Sigmoid colon (tissue), 6 donors: ENCODE measurements at regions not wholly inside any gene's neighbourhood (a gene's known extent, or its start where the extent isn't known, plus 50 kb on each side); places are given as distances from the start of the nearest gene placed in this dataset.

ENCODE experiments used
- DNase-seq: peaks from one replicate; pipeline ENCODE4 v3.0.0-alpha.2; 2019
- H3K27ac ChIP-seq, 4 donors: fragments of 200-600 bp; sonication (generic); one replicate each; pipeline ENCODE4 v1.5.1; 2016 to 2019; ENCODE audit warnings: mild to moderate bottlenecking in 1 of 4
- H3K27me3 ChIP-seq, 3 donors: fragments of 200-600 bp; sonication (generic); one replicate each; pipeline ENCODE4 v1.5.1; 2019; ENCODE audit warnings: mild to moderate bottlenecking in 1 of 3
- H3K36me3 ChIP-seq, 4 donors: fragments of 200-600 bp; sonication (generic); one replicate each; pipeline ENCODE4 v1.5.1; 2016 to 2019
- H3K4me1 ChIP-seq, 4 donors: fragments of 200-600 bp; sonication (generic); one replicate each; pipeline ENCODE4 v1.5.1; 2017 to 2019
- H3K4me3 ChIP-seq, 4 donors: fragments of 200-600 bp; sonication (generic); one replicate each; pipeline ENCODE4 v1.5.1; 2017 to 2019; ENCODE audit warnings: mild to moderate bottlenecking in 2 of 4, moderate library complexity in 1 of 4
- H3K9me3 ChIP-seq, 4 donors: fragments of 200-600 bp in 3 of 4; sonication (generic) in 3 of 4; one replicate each; pipeline versions ENCODE4 v1.5.1 to v1.6.1; 2013 to 2019
- EP300 ChIP-seq, 4 donors: sonication (generic); formaldehyde crosslinking; IDR thresholded peaks; one replicate each; pipeline ENCODE4 v1.6.1; 2017; ENCODE audit warnings: antibody characterized with exemption in 4 of 4
- POLR2A ChIP-seq, 2 donors: fragments of 450-650 bp; IDR thresholded peaks; one replicate each; pipeline ENCODE4 v1.6.1; 2016; ENCODE audit warnings: antibody characterized with exemption in 2 of 2, mild to moderate bottlenecking in 2 of 2, moderate library complexity in 2 of 2
- POLR2AphosphoS5 ChIP-seq, 4 donors: sonication (generic); formaldehyde crosslinking; IDR thresholded peaks; one replicate each; pipeline ENCODE4 v1.6.1; 2017; ENCODE audit warnings: antibody characterized with exemption in 4 of 4
- WGBS, 2 donors: extraction: QIAGEN DNeasy Blood & Tissue Kit; methylation state at CpG; one replicate each; pipeline ENCODE4 v1.1.7; 2013; 5-methylcytosine and 5-hydroxymethylcytosine counted together
- intact Hi-C: fragments of 100-400 bp; cut with DNase I; formaldehyde crosslinking; loops from one replicate; pipeline ENCODE4 v1.15.1; 2023
- TF ChIP-seq, protein P1 (sequence below), 4 experiments: fragments of 450-650 bp in 3 of 4; fragments of 200-600 bp in 1 of 4; IDR thresholded peaks; one replicate each; pipeline ENCODE4 v1.5.1; 2016 to 2019; ENCODE audit warnings: antibody characterized with exemption in 4 of 4, mild to moderate bottlenecking in 3 of 4, moderate library complexity in 2 of 4
- donor health status: healthy with polysubstance abuse.
- donor health status: healthy.

DNA sequence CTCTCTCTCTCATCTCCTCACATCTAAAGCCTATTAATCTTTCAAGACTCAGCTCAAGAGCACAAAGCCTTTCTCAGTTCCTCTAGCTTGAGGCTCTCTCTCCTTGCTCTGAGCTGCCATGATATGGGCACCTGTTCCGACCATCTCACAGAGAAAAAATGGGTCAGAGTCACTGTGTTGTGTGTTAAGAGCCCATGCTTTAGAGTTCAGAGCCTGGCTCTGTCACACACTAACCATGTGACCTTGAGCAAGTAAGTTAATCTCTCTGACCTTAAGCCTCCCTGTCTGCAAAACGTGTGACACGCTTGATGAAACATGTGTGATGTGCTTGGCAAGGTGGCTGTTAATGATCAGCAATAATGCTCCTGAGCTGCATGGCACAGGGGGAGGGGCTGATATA lies 245.2 kb downstream of the DLEU7 start:
- no peaks in the 10 kb centered on the region for H3K9me3 ChIP-seq
- no peak overlapping the region for H3K4me3 ChIP-seq
- H3K27me3 ChIP-seq = peaks cover 0 to 6% (median 5%) of the 10 kb centered on the region in 3 donors
- 55 to 70% methylated on average over 3 of the region's 3 CpGs for WGBS, 2 donors
- H3K27ac ChIP-seq = no peak overlapping the region
- H3K36me3 ChIP-seq = no peaks in the 10 kb centered on the region
- intact Hi-C loops = no loop called here
- TF ChIP-seq, protein P1, sequence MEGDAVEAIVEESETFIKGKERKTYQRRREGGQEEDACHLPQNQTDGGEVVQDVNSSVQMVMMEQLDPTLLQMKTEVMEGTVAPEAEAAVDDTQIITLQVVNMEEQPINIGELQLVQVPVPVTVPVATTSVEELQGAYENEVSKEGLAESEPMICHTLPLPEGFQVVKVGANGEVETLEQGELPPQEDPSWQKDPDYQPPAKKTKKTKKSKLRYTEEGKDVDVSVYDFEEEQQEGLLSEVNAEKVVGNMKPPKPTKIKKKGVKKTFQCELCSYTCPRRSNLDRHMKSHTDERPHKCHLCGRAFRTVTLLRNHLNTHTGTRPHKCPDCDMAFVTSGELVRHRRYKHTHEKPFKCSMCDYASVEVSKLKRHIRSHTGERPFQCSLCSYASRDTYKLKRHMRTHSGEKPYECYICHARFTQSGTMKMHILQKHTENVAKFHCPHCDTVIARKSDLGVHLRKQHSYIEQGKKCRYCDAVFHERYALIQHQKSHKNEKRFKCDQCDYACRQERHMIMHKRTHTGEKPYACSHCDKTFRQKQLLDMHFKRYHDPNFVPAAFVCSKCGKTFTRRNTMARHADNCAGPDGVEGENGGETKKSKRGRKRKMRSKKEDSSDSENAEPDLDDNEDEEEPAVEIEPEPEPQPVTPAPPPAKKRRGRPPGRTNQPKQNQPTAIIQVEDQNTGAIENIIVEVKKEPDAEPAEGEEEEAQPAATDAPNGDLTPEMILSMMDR (IDR thresholded peaks at IDR 0.05) = no peak
- no peak for TF ChIP-seq POLR2A (IDR thresholded peaks at IDR 0.05)
- no peak for TF ChIP-seq POLR2AphosphoS5 (IDR thresholded peaks at IDR 0.05)
- TF ChIP-seq EP300 (IDR thresholded peaks at IDR 0.05) = no peak
- no peaks in the 10 kb centered on the region for H3K4me1 ChIP-seq
- DNase-seq = no peak

DNA sequence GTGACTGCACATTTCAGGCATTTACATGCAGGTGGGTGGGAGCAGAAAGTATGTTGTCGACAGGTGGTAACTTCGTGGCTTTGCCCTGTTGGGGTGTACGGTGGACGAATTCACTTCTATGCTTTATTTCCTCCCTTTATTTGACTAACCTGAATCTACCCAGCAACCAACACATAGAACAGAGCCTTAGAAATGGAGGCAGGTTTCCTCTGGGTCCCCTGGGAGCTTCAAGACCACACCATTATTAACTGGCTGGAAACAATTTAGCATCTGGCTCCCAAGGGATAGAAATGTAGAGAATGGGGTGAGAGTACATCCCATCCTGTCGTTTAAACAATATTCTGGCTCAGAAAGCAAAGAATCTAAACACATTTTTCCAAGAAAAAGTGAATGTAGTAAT lies 244.4 kb downstream of the DLEU7 start:
- intact Hi-C loops = no loop called here
- Histone ChIP-seq H3K36me3 (no peaks in the 10 kb centered on the region), H3K27me3 (peaks cover 0 to 6% (median 5%) of the 10 kb centered on the region in 3 donors), H3K9me3 (no peaks in the 10 kb centered on the region), H3K4me1 (no peaks in the 10 kb centered on the region), H3K27ac (no peak overlapping the region), H3K4me3 (no peak overlapping the region)
- DNase-seq = no peak
- WGBS, 2 donors = 47 to 53% methylated on average over 5 of the region's 5 CpGs
- TF ChIP-seq EP300 (IDR thresholded peaks at IDR 0.05) (no peak), POLR2AphosphoS5 (IDR thresholded peaks at IDR 0.05) (no peak)
- TF ChIP-seq, protein P1 (IDR thresholded peaks at IDR 0.05) = no peak

DNA sequence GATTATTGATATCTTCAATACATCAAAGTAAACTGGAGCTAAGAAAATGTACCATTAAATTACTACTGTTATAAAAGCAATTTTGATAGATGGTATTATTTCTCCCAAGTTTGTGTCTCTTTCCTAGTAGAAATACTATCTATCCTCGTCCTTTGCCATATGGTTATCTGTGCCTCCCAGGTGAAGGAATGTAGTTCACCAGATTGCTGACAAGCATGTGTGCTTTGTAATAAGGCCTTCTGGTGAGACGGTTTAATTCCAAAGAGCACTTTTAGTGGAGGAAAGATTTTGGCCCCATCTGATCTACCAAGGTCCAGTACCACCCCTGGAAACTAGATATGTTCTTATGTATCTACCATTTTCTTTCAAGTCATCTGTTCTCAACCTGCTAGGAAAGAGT lies 243.6 kb downstream of the DLEU7 start:
- TF ChIP-seq EP300 (IDR thresholded peaks at IDR 0.05) = no peak
- TF ChIP-seq, protein P1 (IDR thresholded peaks at IDR 0.05) = no peak
- TF ChIP-seq POLR2AphosphoS5 (IDR thresholded peaks at IDR 0.05) = no peak
- no peak for TF ChIP-seq POLR2A (IDR thresholded peaks at IDR 0.05)
- H3K27me3 ChIP-seq = peaks cover 0 to 6% (median 0%) of the 10 kb centered on the region in 3 donors
- no peaks in the 10 kb centered on the region for H3K36me3 ChIP-seq
- H3K4me3 ChIP-seq = no peak overlapping the region
- no peaks in the 10 kb centered on the region for H3K4me1 ChIP-seq
- DNase-seq = no peak
- intact Hi-C loops = no loop called here
- H3K9me3 ChIP-seq = no peaks in the 10 kb centered on the region
- no peak overlapping the region for H3K27ac ChIP-seq
- WGBS, 2 donors = 46 to 69% methylated on average over 2 of the region's 2 CpGs

DNA sequence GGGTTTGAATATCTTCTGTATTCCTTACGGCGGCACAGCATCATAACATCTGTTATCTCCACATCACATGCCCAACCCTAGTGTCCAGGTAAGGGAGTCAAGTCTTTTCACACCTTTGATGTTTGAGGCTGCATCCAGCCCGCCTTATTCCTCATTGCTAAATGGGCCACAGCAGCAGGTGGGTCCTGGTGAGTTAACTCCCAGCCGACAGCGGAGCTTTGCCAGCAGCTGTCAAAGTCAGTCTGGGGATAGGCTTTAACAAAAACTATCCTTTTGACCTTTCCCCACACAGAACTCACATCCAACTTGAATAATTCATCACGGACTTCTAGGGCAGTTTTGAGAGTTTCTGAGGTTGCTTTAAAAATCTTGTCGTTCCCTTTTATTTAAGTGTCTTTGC lies 235.1 kb downstream of the DLEU7 start:
- DNase-seq = no peak
- no peaks in the 10 kb centered on the region for H3K36me3 ChIP-seq
- WGBS, 2 donors = 83 to 89% methylated on average over 7 of the region's 7 CpGs
- TF ChIP-seq, protein P1 (IDR thresholded peaks at IDR 0.05) = no peak
- TF ChIP-seq EP300 (IDR thresholded peaks at IDR 0.05) (no peak), POLR2A (IDR thresholded peaks at IDR 0.05) (no peak), POLR2AphosphoS5 (IDR thresholded peaks at IDR 0.05) (no peak)
- no peaks in the 10 kb centered on the region for H3K4me1 ChIP-seq
- no peaks in the 10 kb centered on the region for H3K27me3 ChIP-seq
- H3K27ac ChIP-seq = no peak overlapping the region
- H3K4me3 ChIP-seq = no peak overlapping the region
- no peaks in the 10 kb centered on the region for H3K9me3 ChIP-seq
- intact Hi-C loops = no loop called here

DNA sequence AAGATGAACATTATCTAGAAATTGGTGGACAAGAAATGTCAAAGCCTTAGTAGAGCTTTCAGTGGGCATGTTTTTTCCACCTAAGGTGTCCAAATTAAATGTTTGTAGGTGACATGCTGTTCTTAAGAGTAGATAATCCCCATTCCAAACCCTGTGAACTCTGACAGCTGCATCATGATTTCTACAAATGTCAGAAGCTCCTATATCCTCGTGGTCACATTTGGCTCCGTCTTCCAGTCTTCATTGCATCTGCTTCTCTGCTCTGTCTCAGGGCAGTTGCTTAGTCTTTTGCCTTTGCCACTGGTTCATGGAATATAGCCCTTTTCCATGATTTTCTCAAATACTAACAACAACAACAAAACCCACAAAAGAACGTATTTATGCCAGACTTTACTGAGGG lies 234.5 kb downstream of the DLEU7 start:
- 85 to 87% methylated on average over 3 of the region's 3 CpGs for WGBS, 2 donors
- Histone ChIP-seq H3K4me1 (no peaks in the 10 kb centered on the region), H3K9me3 (no peaks in the 10 kb centered on the region), H3K27me3 (no peaks in the 10 kb centered on the region), H3K36me3 (no peaks in the 10 kb centered on the region), H3K4me3 (no peak overlapping the region), H3K27ac (no peak overlapping the region)
- intact Hi-C loops = no loop called here
- no peak for DNase-seq
- TF ChIP-seq POLR2AphosphoS5 (IDR thresholded peaks at IDR 0.05) (no peak), EP300 (IDR thresholded peaks at IDR 0.05) (no peak), POLR2A (IDR thresholded peaks at IDR 0.05) (no peak)
- TF ChIP-seq, protein P1 (IDR thresholded peaks at IDR 0.05) = no peak
